GM18909 (cell line): ENCODE measurements at regions not wholly inside any gene's neighbourhood (a gene's known extent, or its start where the extent isn't known, plus 50 kb on each side); places are given as distances from the start of the nearest gene placed in this dataset.
"Not testable (repeated sequence)": the region's sequence is repeated elsewhere in the genome, so short reads cannot be mapped to it uniquely, and the experiment has no call there.

Source experiments
- ATAC-seq: cut with Tn5 transposase; IDR thresholded peaks from one replicate; pipeline ENCODE4 v1.9.1; 2021; ENCODE audit warnings: mild to moderate bottlenecking; ENCODE audit not compliant: unreplicated experiment, poor library complexity

- no peak for ATAC-seq
Measured at GRCh38 chr2:210859314-210859713, 302.9 kb downstream of the CPS1 start.

- ATAC-seq: no peak
Measured at GRCh38 chr2:210860276-210860675, 303.9 kb downstream of the CPS1 start.

GRCh38 chr2:210861038-210861665 lies 304.8 kb downstream of the CPS1 start:
- ATAC-seq: no peak

GRCh38 chr2:210862283-210863065 lies 306.1 kb downstream of the CPS1 start:
- ATAC-seq: no peak

- no peak for ATAC-seq
Measured at GRCh38 chr2:210863283-210863682, 306.9 kb downstream of the CPS1 start.

GRCh38 chr2:210871566-210871965 lies 315.2 kb downstream of the CPS1 start:
- not testable (repeated sequence) for ATAC-seq

- ATAC-seq: no peak
Measured at GRCh38 chr2:210873631-210874030, 317.2 kb downstream of the CPS1 start.

- ATAC-seq: no peak
Measured at GRCh38 chr2:210884227-210884626, 327.8 kb downstream of the CPS1 start.

GRCh38 chr2:210888035-210888434 lies 331.6 kb downstream of the CPS1 start:
- no peak for ATAC-seq

GRCh38 chr2:210895132-210895531 lies 338.7 kb downstream of the CPS1 start:
- no peak for ATAC-seq

GRCh38 chr2:210899131-210899530 lies 342.7 kb downstream of the CPS1 start:
- ATAC-seq: no peak

- no peak for ATAC-seq
Measured at GRCh38 chr2:210901326-210901725, 344.9 kb downstream of the CPS1 start.

GRCh38 chr2:210912779-210913178 lies 356.4 kb downstream of the CPS1 start:
- ATAC-seq: no peak

- ATAC-seq: no peak
Measured at GRCh38 chr2:210913461-210913860, 357.1 kb downstream of the CPS1 start.

- no peak for ATAC-seq
Measured at GRCh38 chr2:210915912-210916311, 359.5 kb downstream of the CPS1 start.

GRCh38 chr2:210917465-210917864 lies 361.1 kb downstream of the CPS1 start:
- ATAC-seq: no peak

- no peak for ATAC-seq
Measured at GRCh38 chr2:210919128-210919527, 362.7 kb downstream of the CPS1 start.

GRCh38 chr2:210922419-210922818 lies 366.0 kb downstream of the CPS1 start:
- ATAC-seq: no peak

- no peak for ATAC-seq
Measured at GRCh38 chr2:210928714-210929113, 372.3 kb downstream of the CPS1 start.

- ATAC-seq: no peak
Measured at GRCh38 chr2:210938228-210938627, 381.8 kb downstream of the CPS1 start.

GRCh38 chr2:210946395-210946794 lies 390.0 kb downstream of the CPS1 start:
- ATAC-seq: no peak
